Neural crest cell (in vitro differentiated cells): ENCODE measurements at regions not wholly inside any gene's neighbourhood (a gene's known extent, or its start where the extent isn't known, plus 50 kb on each side); places are given as distances from the start of the nearest gene placed in this dataset.
A peak's percentile ranks its signal among the peaks of the same experiment; 100 is the strongest.

Experiments
- DNase-seq: peaks from one replicate; pipeline ENCODE4 v3.0.0; 2021; ENCODE audit warnings: low read depth, mixed read lengths, low spot score
- H3K27ac Mint-ChIP-seq: one replicate; pipeline ENCODE4 v1.8.0; 2021; ENCODE audit warnings: mild to moderate bottlenecking, mixed read lengths; ENCODE audit not compliant: unreplicated experiment
- H3K27me3 Mint-ChIP-seq: 2 replicates; pipeline ENCODE4 v1.8.0; 2021; ENCODE audit warnings: low read depth, mild to moderate bottlenecking, mixed read lengths
- H3K36me3 Mint-ChIP-seq: 2 replicates; pipeline ENCODE4 v1.8.0; 2021; ENCODE audit warnings: low read depth, mild to moderate bottlenecking, mixed read lengths
- H3K4me1 Mint-ChIP-seq: 2 replicates; pipeline ENCODE4 v1.8.0; 2021; ENCODE audit warnings: mixed read lengths
- H3K4me3 Mint-ChIP-seq: one replicate; pipeline ENCODE4 v1.8.0; 2021; ENCODE audit warnings: mild to moderate bottlenecking, mixed read lengths
- H3K9me3 Mint-ChIP-seq: 2 replicates; pipeline ENCODE4 v1.8.0; 2021; ENCODE audit warnings: mixed read lengths
- CTCF ChIP-seq: fragments of 200-600 bp; sonication (generic); conservative IDR thresholded peaks from 2 replicates; pipeline ENCODE4 v1.5.0; 2021; ENCODE audit warnings: antibody characterized with exemption, mild to moderate bottlenecking

GRCh38 chr20:40268321-40269075 lies 420.5 kb downstream of the MAFB start:
- Mint-ChIP-seq H3K9me3 (no peaks in the 10 kb centered on the region), H3K36me3 (no peaks in the 10 kb centered on the region), H3K27me3 (peaks cover 45% of the 10 kb centered on the region), H3K4me1 (no peaks in the 10 kb centered on the region), H3K4me3 (no peak overlapping the region), H3K27ac (no peak overlapping the region)
- no peak for TF ChIP-seq CTCF
- no peak for DNase-seq

GRCh38 chr20:40265825-40266533 lies 423.1 kb downstream of the MAFB start:
- Mint-ChIP-seq H3K27me3 (peaks cover 29% of the 10 kb centered on the region), H3K9me3 (no peaks in the 10 kb centered on the region), H3K36me3 (no peaks in the 10 kb centered on the region), H3K27ac (no peak overlapping the region), H3K4me3 (no peak overlapping the region), H3K4me1 (no peaks in the 10 kb centered on the region)
- DNase-seq = peak; percentile 18
- TF ChIP-seq CTCF = peak; percentile 43

GRCh38 chr20:40262219-40262618 lies 426.8 kb downstream of the MAFB start:
- DNase-seq = no peak
- Mint-ChIP-seq H3K36me3 (no peaks in the 10 kb centered on the region), H3K27me3 (no peaks in the 10 kb centered on the region), H3K9me3 (no peaks in the 10 kb centered on the region), H3K4me3 (no peak overlapping the region), H3K27ac (no peak overlapping the region), H3K4me1 (no peaks in the 10 kb centered on the region)
- no peak for TF ChIP-seq CTCF

GRCh38 chr20:40258931-40259330 lies 430.1 kb downstream of the MAFB start:
- no peaks in the 10 kb centered on the region for H3K36me3 Mint-ChIP-seq
- no peak overlapping the region for H3K27ac Mint-ChIP-seq
- DNase-seq = no peak
- TF ChIP-seq CTCF = no peak
- no peak overlapping the region for H3K4me3 Mint-ChIP-seq
- no peaks in the 10 kb centered on the region for H3K4me1 Mint-ChIP-seq
- no peaks in the 10 kb centered on the region for H3K27me3 Mint-ChIP-seq
- no peaks in the 10 kb centered on the region for H3K9me3 Mint-ChIP-seq

- H3K36me3 Mint-ChIP-seq = no peaks in the 10 kb centered on the region
- no peak for TF ChIP-seq CTCF
- H3K4me1 Mint-ChIP-seq = no peaks in the 10 kb centered on the region
- H3K27ac Mint-ChIP-seq = no peak overlapping the region
- no peaks in the 10 kb centered on the region for H3K27me3 Mint-ChIP-seq
- DNase-seq = no peak
- no peaks in the 10 kb centered on the region for H3K9me3 Mint-ChIP-seq
- no peak overlapping the region for H3K4me3 Mint-ChIP-seq
Observed at GRCh38 chr20:40257763-40258162, 431.3 kb downstream of the MAFB start.
